GM12872 (cell line): ENCODE measurements at regions not wholly inside any gene's neighbourhood (a gene's known extent, or its start where the extent isn't known, plus 50 kb on each side); places are given as distances from the start of the nearest gene placed in this dataset.

Experiments used
- CTCF ChIP-seq: IDR thresholded peaks from 3 replicates; pipeline ENCODE4 v1.5.1; 2011; ENCODE audit warnings: low read depth, mild to moderate bottlenecking, low read length, moderate library complexity; ENCODE audit not compliant: insufficient read depth

- no peak for TF ChIP-seq CTCF
These were observed 116.2 kb downstream of the TMA16 start for GRCh38 chr4:163610648-163611047.

GRCh38 chr4:163611182-163611581 lies 116.7 kb downstream of the TMA16 start:
- no peak for TF ChIP-seq CTCF

- no peak for TF ChIP-seq CTCF
These were observed 117.4 kb downstream of the TMA16 start for GRCh38 chr4:163611784-163612445.

GRCh38 chr4:163612762-163613161 lies 118.3 kb downstream of the TMA16 start:
- no peak for TF ChIP-seq CTCF

GRCh38 chr4:163613383-163613782 lies 118.9 kb downstream of the TMA16 start:
- no peak for TF ChIP-seq CTCF

- no peak for TF ChIP-seq CTCF
These were observed 120.4 kb downstream of the TMA16 start for GRCh38 chr4:163614866-163615265.

- TF ChIP-seq CTCF, result no peak
These were observed 124.4 kb downstream of the TMA16 start for GRCh38 chr4:163618845-163619244.

- TF ChIP-seq CTCF, result no peak
These were observed 126.2 kb downstream of the TMA16 start for GRCh38 chr4:163620738-163621137.
